ENCODE measurements at regions not wholly inside any gene's neighbourhood (a gene's known extent, or its start where the extent isn't known, plus 50 kb on each side); places are given as distances from the start of the nearest gene placed in this dataset.

- Histone ChIP-seq H3T11ph (ENCODE audit: low read length) (no peak overlapping the region), H3K27me3 (ENCODE audit: insufficient read depth, low read length) (no peaks in the 10 kb centered on the region), H2AK5ac (ENCODE audit: insufficient read length, low read length) (no peak overlapping the region), H3K4ac (ENCODE audit: low read depth, low read length) (no peak overlapping the region), H4K91ac (ENCODE audit: insufficient read length, low read depth, low read length) (no peak overlapping the region), H2BK120ac (ENCODE audit: low read depth, low read length, poor library complexity, severe bottlenecking) (no peak overlapping the region), H3K14ac (ENCODE audit: insufficient read depth, low read length) (no peak overlapping the region; the same call in 1 of the 2 replicates), H3K79me1 (ENCODE audit: insufficient read depth, low read depth, low read length, poor library complexity, severe bottlenecking) (no peaks in the 10 kb centered on the region), H3K23me2 (ENCODE audit: insufficient read length, low read depth, low read length, poor library complexity, severe bottlenecking) (no peaks in the 10 kb centered on the region), H3K4me2 (ENCODE audit: insufficient read depth, insufficient read length, low read length) (no peak overlapping the region), H4K20me1 (ENCODE audit: control insufficient read depth, insufficient read depth, insufficient read length) (no peaks in the 10 kb centered on the region), H3K27ac (ENCODE audit: insufficient read length, low read depth, low read length) (no peak overlapping the region), H3K23ac (ENCODE audit: insufficient read length, low read depth, low read length) (no peak overlapping the region), H3K18ac (ENCODE audit: insufficient read length, low read depth, low read length) (no peak overlapping the region), H2BK15ac (ENCODE audit: low read depth, low read length) (no peak overlapping the region), H4K5ac (ENCODE audit: insufficient read length, low read depth, low read length) (no peak overlapping the region), H3K79me2 (ENCODE audit: insufficient read depth, low read length) (no peaks in the 10 kb centered on the region), H2AFZ (ENCODE audit: low read length) (no peak overlapping the region), H3K9ac (ENCODE audit: extremely low read depth, insufficient read length, low read length) (no peak overlapping the region), H2BK12ac (ENCODE audit: insufficient read length, low read depth, low read length) (no peak overlapping the region), H3K56ac (ENCODE audit: insufficient read length, low read depth, low read length) (no peak overlapping the region), H3K4me1 (ENCODE audit: insufficient read depth, low read length) (no peaks in the 10 kb centered on the region), H2BK5ac (ENCODE audit: insufficient read length, low read length) (no peak overlapping the region), H4K8ac (replicated peaks; ENCODE audit: insufficient read length, low read depth, low read length) (no peak overlapping the region), H3K9me3 (ENCODE audit: control insufficient read depth, low read depth, low read length) (no peaks in the 10 kb centered on the region), H2BK20ac (ENCODE audit: low read depth, low read length, poor library complexity, severe bottlenecking) (no peak overlapping the region)
- H3K27me3 Mint-ChIP-seq (ENCODE audit: low read depth), result no peaks in the 10 kb centered on the region
- DNase-seq, result no peak
- no peak overlapping the region for H3K4me3 Mint-ChIP-seq
- H3K27ac Mint-ChIP-seq, result no peak overlapping the region
- no peaks in the 10 kb centered on the region for H3K36me3 Mint-ChIP-seq (ENCODE audit: insufficient read depth in 1 of 3, low read depth in 3 of 3)
- peaks cover 4% of the 10 kb centered on the region in 2 experiments for H3K4me1 Mint-ChIP-seq
- H3K9me3 Mint-ChIP-seq, result no peaks in the 10 kb centered on the region
- no peak for TF ChIP-seq CTCF (conservative IDR thresholded peaks at IDR 0.05)
- no CpG with 5 or more reads among the region's 1 CpG for WGBS (ENCODE audit: extremely low coverage, insufficient read length, low lambda C conversion rate)
These were observed 567.6 kb downstream of the KCNJ3 start for GRCh38 chr2:155266109-155266508.

Data from H9 (cell line).